Duodenal mucosa (tissue), 2 donors: ENCODE measurements at regions not wholly inside any gene's neighbourhood (a gene's known extent, or its start where the extent isn't known, plus 50 kb on each side); places are given as distances from the start of the nearest gene placed in this dataset.

Experiments used
- H3K27ac ChIP-seq: one replicate; pipeline ENCODE4 v1.7.0; 2013; ENCODE audit warnings: low read depth, low read length
- H3K27me3 ChIP-seq, 2 donors: one replicate each; pipeline ENCODE4 v1.7.0; 2013; ENCODE audit warnings: low read length in 2 of 2, control low read depth in 1 of 2; ENCODE audit not compliant: insufficient read depth in 2 of 2, control insufficient read depth in 1 of 2
- H3K36me3 ChIP-seq, 2 donors: one replicate each; pipeline ENCODE4 v1.7.0; 2013; ENCODE audit warnings: low read length in 2 of 2, control low read depth in 1 of 2; ENCODE audit not compliant: insufficient read depth in 2 of 2, control insufficient read depth in 1 of 2
- H3K4me1 ChIP-seq, 2 donors: one replicate each; pipeline ENCODE4 v1.7.0; 2013; ENCODE audit warnings: low read length in 2 of 2, control low read depth in 1 of 2; ENCODE audit not compliant: insufficient read depth in 2 of 2, control insufficient read depth in 1 of 2
- H3K4me3 ChIP-seq, 2 donors: one replicate each; pipeline ENCODE4 v1.7.0; 2013; ENCODE audit warnings: low read length in 2 of 2, low read depth in 1 of 2
- H3K9ac ChIP-seq, 2 donors: one replicate each; pipeline ENCODE4 v1.7.0; 2013; ENCODE audit warnings: low read length in 2 of 2, low read depth in 1 of 2
- H3K9me3 ChIP-seq, 2 donors: one replicate each; pipeline ENCODE4 v1.7.0; 2013; ENCODE audit warnings: low read length in 2 of 2, control low read depth in 1 of 2; ENCODE audit not compliant: control insufficient read depth in 1 of 2

GRCh38 chr5:148708854-148709253 is 54.5 kb upstream of the HTR4 start:
- H3K4me1 ChIP-seq = no peaks in the 10 kb centered on the region
- no peak overlapping the region for H3K4me3 ChIP-seq
- H3K36me3 ChIP-seq = no peaks in the 10 kb centered on the region
- no peak overlapping the region for H3K27ac ChIP-seq
- no peaks in the 10 kb centered on the region for H3K27me3 ChIP-seq
- no peaks in the 10 kb centered on the region for H3K9me3 ChIP-seq
- H3K9ac ChIP-seq = no peak overlapping the region

DNA sequence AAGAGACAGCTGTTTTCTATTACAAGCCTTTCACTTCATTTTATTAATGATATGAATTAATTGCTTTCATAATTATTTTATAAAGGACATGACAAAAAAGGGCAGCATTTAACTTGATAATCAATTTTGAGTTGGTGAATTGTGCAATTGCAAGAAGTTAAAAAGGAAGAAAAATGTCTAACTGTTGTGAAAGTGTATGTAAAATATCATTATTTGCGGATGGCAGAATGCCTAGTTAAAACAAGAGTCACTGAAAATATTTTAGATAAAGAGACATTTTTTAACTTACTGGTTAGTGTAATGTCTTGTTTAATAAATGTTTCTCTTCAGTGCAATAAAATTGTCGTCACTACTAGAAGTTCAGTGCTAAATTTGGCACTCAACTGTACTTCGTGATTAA is 57.6 kb upstream of the HTR4 start:
- Histone ChIP-seq H3K4me3 (no peak overlapping the region), H3K27ac (no peak overlapping the region)

DNA sequence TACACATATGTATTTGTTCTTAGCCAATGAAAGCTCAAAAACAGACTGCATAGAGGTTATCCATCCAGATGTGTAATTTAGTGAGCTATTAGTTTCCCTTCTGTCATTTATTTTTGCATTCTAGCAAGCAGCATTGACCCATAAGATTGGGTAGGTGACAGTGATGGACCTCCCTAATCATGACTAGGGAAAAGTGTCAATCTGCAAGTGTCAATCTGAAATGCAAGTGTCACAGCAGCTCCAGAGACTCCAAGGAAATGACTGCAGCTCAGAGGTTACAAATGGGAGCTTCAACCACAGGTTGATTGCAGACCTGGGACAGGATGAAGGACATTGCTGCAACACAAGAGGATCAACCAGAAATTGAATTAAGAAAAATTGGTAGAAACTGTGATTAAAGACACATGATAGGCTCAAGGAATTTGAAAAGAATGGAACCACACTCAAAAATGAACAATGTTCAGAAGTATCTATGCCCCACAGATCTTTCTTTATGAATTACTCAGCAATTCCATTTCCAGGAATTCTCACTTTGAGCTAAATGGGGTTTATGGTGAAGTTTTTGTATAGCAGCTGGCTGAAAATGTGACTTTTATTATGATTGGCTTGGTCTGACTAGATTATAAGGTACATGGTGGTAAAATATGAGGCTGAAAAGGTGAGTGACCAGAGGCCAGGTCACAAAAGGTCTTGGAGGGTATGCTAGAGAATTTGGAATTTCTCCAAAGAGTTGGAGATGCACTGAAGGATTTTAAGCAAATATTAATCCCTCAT is 59.6 kb upstream of the HTR4 start:
- H3K4me1 ChIP-seq = no peaks in the 10 kb centered on the region
- H3K4me3 ChIP-seq = no peak overlapping the region
- H3K9ac ChIP-seq = no peak overlapping the region

More for the DNA sequence above, 57.6 kb upstream of the HTR4 start:
- no peaks in the 10 kb centered on the region for H3K36me3 ChIP-seq
- no peaks in the 10 kb centered on the region for H3K4me1 ChIP-seq
- H3K9me3 ChIP-seq = no peaks in the 10 kb centered on the region
- H3K9ac ChIP-seq = no peak overlapping the region
- H3K27me3 ChIP-seq = no peaks in the 10 kb centered on the region

GRCh38 chr5:148716716-148717115 is 62.4 kb upstream of the HTR4 start:
- H3K4me3 ChIP-seq = no peak overlapping the region
- H3K27ac ChIP-seq = no peak overlapping the region
- no peaks in the 10 kb centered on the region for H3K4me1 ChIP-seq
- no peak overlapping the region for H3K9ac ChIP-seq
- H3K36me3 ChIP-seq = no peaks in the 10 kb centered on the region
- H3K27me3 ChIP-seq = peaks cover 0 to 3% of the 10 kb centered on the region in 2 donors
- no peaks in the 10 kb centered on the region for H3K9me3 ChIP-seq

More for the DNA sequence above, 59.6 kb upstream of the HTR4 start:
- Histone ChIP-seq H3K27ac (no peak overlapping the region), H3K9me3 (no peaks in the 10 kb centered on the region), H3K27me3 (no peaks in the 10 kb centered on the region), H3K36me3 (no peaks in the 10 kb centered on the region)

- Histone ChIP-seq H3K27me3 (peaks cover 0 to 3% of the 10 kb centered on the region in 2 donors), H3K36me3 (no peaks in the 10 kb centered on the region), H3K9ac (no peak overlapping the region), H3K4me3 (no peak overlapping the region), H3K27ac (no peak overlapping the region), H3K9me3 (no peaks in the 10 kb centered on the region), H3K4me1 (no peaks in the 10 kb centered on the region)
Observed at GRCh38 chr5:148717668-148718067, 63.3 kb upstream of the HTR4 start.

GRCh38 chr5:148719605-148720004 is 65.3 kb upstream of the HTR4 start:
- no peaks in the 10 kb centered on the region for H3K9me3 ChIP-seq
- no peak overlapping the region for H3K4me3 ChIP-seq
- H3K4me1 ChIP-seq = no peaks in the 10 kb centered on the region

DNA sequence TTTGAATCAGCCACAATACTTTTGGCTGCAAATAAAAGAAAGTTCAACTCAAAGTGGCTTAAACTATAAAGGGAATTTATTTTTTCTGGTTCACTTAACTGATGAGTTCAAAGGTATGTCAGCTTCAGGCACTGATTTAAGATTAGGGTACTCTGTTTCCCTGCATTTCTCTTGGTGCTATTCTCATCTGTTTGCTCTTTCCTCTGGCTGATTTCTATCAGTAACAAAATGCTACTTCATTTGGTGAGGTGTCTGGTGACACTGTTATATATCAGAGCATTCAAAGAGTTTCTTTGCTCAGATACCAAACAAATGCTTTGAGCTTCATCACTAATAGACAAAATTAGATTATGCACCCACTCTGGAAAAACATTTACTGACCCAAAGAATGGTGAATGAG is 65.9 kb upstream of the HTR4 start:
- Histone ChIP-seq H3K4me3 (no peak overlapping the region), H3K27ac (no peak overlapping the region), H3K36me3 (no peaks in the 10 kb centered on the region), H3K27me3 (peaks cover 0 to 3% of the 10 kb centered on the region in 2 donors), H3K9ac (no peak overlapping the region), H3K9me3 (no peaks in the 10 kb centered on the region), H3K4me1 (no peaks in the 10 kb centered on the region)

More at GRCh38 chr5:148719605-148720004, 65.3 kb upstream of the HTR4 start:
- no peaks in the 10 kb centered on the region for H3K36me3 ChIP-seq
- peaks cover 0 to 3% of the 10 kb centered on the region in 2 donors for H3K27me3 ChIP-seq
- no peak overlapping the region for H3K27ac ChIP-seq
- no peak overlapping the region for H3K9ac ChIP-seq

DNA sequence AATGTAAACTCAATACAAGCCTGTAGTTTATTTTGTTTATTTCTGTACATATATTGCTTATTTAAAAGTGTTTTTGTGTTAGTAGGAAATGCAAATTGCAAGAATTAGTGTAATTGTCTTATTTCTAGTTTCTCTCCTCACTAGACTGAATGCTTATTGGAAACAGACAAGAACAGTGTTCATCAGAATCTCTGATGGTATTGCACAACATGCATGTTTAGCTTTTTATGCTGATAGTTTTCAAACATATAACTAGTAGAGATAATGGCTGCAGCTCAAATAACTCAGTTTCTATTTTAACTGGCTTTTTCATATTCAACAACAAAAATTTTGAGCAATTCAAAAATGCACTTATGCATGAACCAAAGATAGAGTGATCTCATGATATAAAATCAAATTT is 68.8 kb upstream of the HTR4 start:
- Histone ChIP-seq H3K9me3 (no peaks in the 10 kb centered on the region), H3K4me1 (no peaks in the 10 kb centered on the region), H3K27me3 (peaks cover 0 to 3% of the 10 kb centered on the region in 2 donors), H3K36me3 (no peaks in the 10 kb centered on the region), H3K27ac (no peak overlapping the region), H3K9ac (no peak overlapping the region), H3K4me3 (no peak overlapping the region)

DNA sequence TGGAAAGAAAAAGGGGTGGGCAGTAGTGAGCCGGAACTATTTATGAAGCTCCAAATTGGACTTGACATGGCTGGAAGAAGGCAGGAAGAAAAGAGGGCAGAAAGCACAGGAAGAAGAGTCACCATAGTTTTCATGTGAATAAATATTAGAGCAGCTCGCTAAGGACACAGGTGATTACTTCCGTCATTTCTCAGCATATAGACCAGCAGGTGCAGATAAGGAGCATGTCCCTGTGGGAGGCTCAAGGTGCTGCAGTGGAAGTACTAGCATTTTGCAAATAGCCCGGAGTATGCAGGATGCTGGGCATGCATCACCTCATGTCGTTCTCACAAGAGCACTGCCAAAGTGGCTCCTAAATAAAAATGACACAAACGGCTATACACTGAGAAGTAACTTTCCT is 71.3 kb upstream of the HTR4 start:
- H3K9ac ChIP-seq = no peak overlapping the region
- H3K36me3 ChIP-seq = no peaks in the 10 kb centered on the region
- no peaks in the 10 kb centered on the region for H3K27me3 ChIP-seq
- H3K27ac ChIP-seq = no peak overlapping the region
- H3K9me3 ChIP-seq = no peaks in the 10 kb centered on the region
- peaks cover 0 to 4% of the 10 kb centered on the region in 2 donors for H3K4me1 ChIP-seq
- H3K4me3 ChIP-seq = peak overlapping the region in 1 of 2 donors; percentile 3

GRCh38 chr5:148729182-148729581 is 74.9 kb upstream of the HTR4 start:
- Histone ChIP-seq H3K27ac (no peak overlapping the region), H3K9me3 (no peaks in the 10 kb centered on the region), H3K9ac (no peak overlapping the region)

More at GRCh38 chr5:148729182-148729581, 74.9 kb upstream of the HTR4 start:
- Histone ChIP-seq H3K36me3 (no peaks in the 10 kb centered on the region), H3K27me3 (no peaks in the 10 kb centered on the region), H3K4me3 (no peak overlapping the region), H3K4me1 (peaks cover 4 to 5% of the 10 kb centered on the region in 2 donors)
